HepG2 (cell line): ENCODE measurements at regions not wholly inside any gene's neighbourhood (a gene's known extent, or its start where the extent isn't known, plus 50 kb on each side); places are given as distances from the start of the nearest gene placed in this dataset.

Experiments
- ATAC-seq: fragments of 200-7000 bp; cut with Tn5 transposase; 3 replicates; pipeline ENCODE4 v1.9.1; 2020; ENCODE audit warnings: mild to moderate bottlenecking, moderate library complexity
- BruUV-seq: library from RNA; stranded (reverse); fragments of 400-500 nt; replicated peaks from 2 replicates; lab custom pipeline; 2021; lab: Mats Ljungman, UMichigan
- CTCF ChIA-PET: fragments of 300-600 bp; formaldehyde crosslinking; extraction: SDS; loops from one replicate; lab custom pipeline; 2021; ENCODE audit warnings: low total read pairs, inconsistent platforms, low intra/inter-chr PET ratio; lab: Yijun Ruan, JAX
- POLR2A ChIA-PET: fragments of 350-600 bp; sonication (Branson Sonifier 250); formaldehyde crosslinking; loops from one replicate; lab custom pipeline; 2020; ENCODE audit warnings: antibody characterized with exemption, inconsistent platforms; lab: Yijun Ruan, JAX
- DNase-seq: peaks from one replicate; pipeline ENCODE4 v3.0.0-alpha.2; 2015; ENCODE audit warnings: low spot score
- FAIRE-seq: peaks from 3 replicates; lab custom pipeline; 2011; peaks lifted over from hg19 to GRCh38; lab: Jason Lieb, UNC
- H2AFZ ChIP-seq: one replicate; pipeline ENCODE4 v1.6.1; 2011; ENCODE audit warnings: low read length, inconsistent platforms
- H3K27ac ChIP-seq: fragments of 300-600 bp; 3 replicates; pipeline ENCODE4 v1.8.0; 2011; ENCODE audit warnings: mixed run types, mild to moderate bottlenecking, mixed read lengths, low read length, inconsistent platforms; ENCODE audit not compliant: insufficient read depth; ENCODE audit errors: extremely low read length
- H3K27me3 ChIP-seq, 2 experiments: fragments of 200-600 bp in 1 of 2; 2 replicates in 1 of 2; 3 replicates in 1 of 2; pipeline versions ENCODE4 v1.6.0 to v1.8.0; 2011; ENCODE audit warnings: low read length in 2 of 2, mild to moderate bottlenecking in 2 of 2, moderate library complexity in 2 of 2, inconsistent platforms in 1 of 2; ENCODE audit not compliant: insufficient read depth in 2 of 2, control insufficient read depth in 1 of 2
- H3K36me3 ChIP-seq, 2 experiments: fragments of 200-600 bp in 1 of 2; replicated peaks in 1 of 2; 2 replicates in 1 of 2; 3 replicates in 1 of 2; pipeline versions ENCODE4 v1.5.1 to v1.8.0; 2011; ENCODE audit warnings: low read length in 2 of 2, inconsistent platforms in 1 of 2; ENCODE audit not compliant: insufficient read depth in 2 of 2, control insufficient read depth in 1 of 2
- H3K4me1 ChIP-seq: 2 replicates; pipeline ENCODE4 v1.5.1; 2012; ENCODE audit warnings: low read length, inconsistent platforms; ENCODE audit not compliant: insufficient read depth
- H3K4me2 ChIP-seq: 2 replicates; pipeline ENCODE4 v1.6.0; 2011; ENCODE audit warnings: low read depth, low read length, inconsistent platforms
- H3K4me3 ChIP-seq, 3 experiments: fragments of 200-600 bp in 1 of 3; sonication (generic), shearing (Covaris generic) in 1 of 3; replicated peaks in 1 of 3; 2 replicates each; pipeline ENCODE4 v1.5.1; 2011 to 2016; ENCODE audit warnings: low read length in 3 of 3, inconsistent platforms in 2 of 3, low read depth in 2 of 3, mild to moderate bottlenecking in 2 of 3, control low read depth in 1 of 3, mixed read lengths in 1 of 3; ENCODE audit not compliant: insufficient read depth in 1 of 3
- H3K79me2 ChIP-seq: one replicate; pipeline ENCODE4 v1.6.1; 2011; ENCODE audit warnings: low read length, inconsistent platforms; ENCODE audit not compliant: insufficient read depth
- H3K9ac ChIP-seq: 2 replicates; pipeline ENCODE4 v1.6.0; 2011; ENCODE audit warnings: mild to moderate bottlenecking, low read depth, low read length, inconsistent platforms; ENCODE audit not compliant: insufficient read depth
- H3K9me3 ChIP-seq: 2 replicates; pipeline ENCODE4 v1.5.1; 2012; ENCODE audit warnings: mild to moderate bottlenecking, low read length
- H4K20me1 ChIP-seq: 2 replicates; pipeline ENCODE4 v1.6.0; 2011; ENCODE audit warnings: inconsistent platforms, mild to moderate bottlenecking, low read length, moderate library complexity; ENCODE audit not compliant: insufficient read depth
- ATM ChIP-seq: fragments of 450-650 bp; IDR thresholded peaks from 2 replicates; pipeline ENCODE4 v1.7.1; 2017; ENCODE audit warnings: mild to moderate bottlenecking, borderline replicate concordance
- NBN ChIP-seq: fragments of 450-650 bp; conservative IDR thresholded peaks from 2 replicates; pipeline ENCODE4 v1.6.1; 2017
- NFYC ChIP-seq: IDR thresholded peaks from 2 replicates; pipeline ENCODE4 v1.6.1; 2016; ENCODE audit warnings: missing genetic modification reagents, missing compliant biosample characterization
- SMARCE1 ChIP-seq: fragments of 450-650 bp; IDR thresholded peaks from 2 replicates; pipeline ENCODE4 v1.6.1; 2017; ENCODE audit warnings: borderline replicate concordance
- ZNF782 ChIP-seq: sonication (generic); formaldehyde crosslinking; IDR thresholded peaks from 2 replicates; pipeline ENCODE4 v1.4.0; 2020; ENCODE audit warnings: missing genetic modification reagents, mild to moderate bottlenecking, borderline replicate concordance
- WGBS: methylation state at CpG from one replicate; pipeline ENCODE4 v1.1.6; 2017; ENCODE audit warnings: low lambda C conversion rate; 5-methylcytosine and 5-hydroxymethylcytosine counted together
- in situ Hi-C: cut with HindIII; loops from 2 replicates; pipeline ENCODE4 v1.10.0; 2017; ENCODE audit warnings: low pct_unique_long_range_greater_than_20kb; ENCODE audit not compliant: extremely low pct_ligation_motif_present
- intact Hi-C: fragments of 100-400 bp; cut with micrococcal nuclease; formaldehyde crosslinking; loops from one replicate; pipeline ENCODE4 v1.10.0; 2022; ENCODE audit not compliant: unreplicated experiment
- TF ChIP-seq, protein P1 (sequence below): sonication (generic); formaldehyde crosslinking; IDR thresholded peaks from 2 replicates; pipeline ENCODE4 v1.4.0; 2020; ENCODE audit warnings: missing genetic modification reagents, borderline replicate concordance
- TF ChIP-seq, protein P2 (sequence below), 2 experiments: IDR thresholded peaks; 2 replicates each; pipeline ENCODE4 v1.6.1; 2011 to 2012; ENCODE audit warnings: low read length in 2 of 2, borderline replicate concordance in 1 of 2, low read depth in 1 of 2, mild to moderate bottlenecking in 1 of 2, moderate library complexity in 1 of 2
- TF ChIP-seq, protein P3 (sequence below): sonication (generic); formaldehyde crosslinking; IDR thresholded peaks from 2 replicates; pipeline ENCODE4 v1.5.0; 2020; ENCODE audit warnings: mild to moderate bottlenecking, missing genetic modification reagents
- TF ChIP-seq, protein P4 (sequence below): sonication (generic); formaldehyde crosslinking; IDR thresholded peaks from 2 replicates; pipeline ENCODE4 v1.4.0; 2020; ENCODE audit warnings: missing genetic modification reagents
- TF ChIP-seq, protein P5 (sequence below): IDR thresholded peaks from 2 replicates; pipeline ENCODE4 v1.6.1; 2012; ENCODE audit warnings: low read length, improper control_type of control experiment

DNA sequence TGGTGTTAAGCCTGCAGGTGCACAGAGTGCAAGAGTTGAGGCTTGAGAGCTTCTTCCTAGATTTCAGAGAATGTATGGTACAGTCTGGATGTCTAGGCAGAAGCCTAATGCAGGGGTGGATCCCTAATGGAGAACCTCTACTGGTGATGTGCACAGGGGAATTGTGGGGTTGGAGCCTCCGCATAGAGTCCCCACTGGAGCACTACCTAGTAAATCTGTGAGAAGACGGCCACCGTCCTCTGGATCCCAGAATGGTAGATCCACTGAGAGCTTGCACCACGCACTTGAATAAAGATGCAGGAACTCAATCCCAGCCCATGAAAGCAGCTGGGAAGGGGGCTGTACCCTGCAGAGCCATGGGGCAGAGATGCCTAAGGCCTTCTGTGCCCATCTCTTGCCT, 699.4 kb upstream of the FAM174A start:
- Histone ChIP-seq H2AFZ (no peak overlapping the region), H3K9ac (no peak overlapping the region), H3K79me2 (no peaks in the 10 kb centered on the region), H3K4me3 (no peak overlapping the region), H3K9me3 (no peaks in the 10 kb centered on the region), H3K27me3 (no peaks in the 10 kb centered on the region), H4K20me1 (no peaks in the 10 kb centered on the region), H3K27ac (no peak overlapping the region), H3K4me2 (no peak overlapping the region), H3K4me1 (no peaks in the 10 kb centered on the region), H3K36me3 (no peaks in the 10 kb centered on the region)
- no TSS peak for BruUV-seq
- POLR2A ChIA-PET = no interaction called here
- ATAC-seq = no peak
- in situ Hi-C loops = no loop called here
- DNase-seq = no peak
- CTCF ChIA-PET = no interaction called here
- 14% methylated on average over 1 of the region's 4 CpGs for WGBS
- TF ChIP-seq, protein P1, sequence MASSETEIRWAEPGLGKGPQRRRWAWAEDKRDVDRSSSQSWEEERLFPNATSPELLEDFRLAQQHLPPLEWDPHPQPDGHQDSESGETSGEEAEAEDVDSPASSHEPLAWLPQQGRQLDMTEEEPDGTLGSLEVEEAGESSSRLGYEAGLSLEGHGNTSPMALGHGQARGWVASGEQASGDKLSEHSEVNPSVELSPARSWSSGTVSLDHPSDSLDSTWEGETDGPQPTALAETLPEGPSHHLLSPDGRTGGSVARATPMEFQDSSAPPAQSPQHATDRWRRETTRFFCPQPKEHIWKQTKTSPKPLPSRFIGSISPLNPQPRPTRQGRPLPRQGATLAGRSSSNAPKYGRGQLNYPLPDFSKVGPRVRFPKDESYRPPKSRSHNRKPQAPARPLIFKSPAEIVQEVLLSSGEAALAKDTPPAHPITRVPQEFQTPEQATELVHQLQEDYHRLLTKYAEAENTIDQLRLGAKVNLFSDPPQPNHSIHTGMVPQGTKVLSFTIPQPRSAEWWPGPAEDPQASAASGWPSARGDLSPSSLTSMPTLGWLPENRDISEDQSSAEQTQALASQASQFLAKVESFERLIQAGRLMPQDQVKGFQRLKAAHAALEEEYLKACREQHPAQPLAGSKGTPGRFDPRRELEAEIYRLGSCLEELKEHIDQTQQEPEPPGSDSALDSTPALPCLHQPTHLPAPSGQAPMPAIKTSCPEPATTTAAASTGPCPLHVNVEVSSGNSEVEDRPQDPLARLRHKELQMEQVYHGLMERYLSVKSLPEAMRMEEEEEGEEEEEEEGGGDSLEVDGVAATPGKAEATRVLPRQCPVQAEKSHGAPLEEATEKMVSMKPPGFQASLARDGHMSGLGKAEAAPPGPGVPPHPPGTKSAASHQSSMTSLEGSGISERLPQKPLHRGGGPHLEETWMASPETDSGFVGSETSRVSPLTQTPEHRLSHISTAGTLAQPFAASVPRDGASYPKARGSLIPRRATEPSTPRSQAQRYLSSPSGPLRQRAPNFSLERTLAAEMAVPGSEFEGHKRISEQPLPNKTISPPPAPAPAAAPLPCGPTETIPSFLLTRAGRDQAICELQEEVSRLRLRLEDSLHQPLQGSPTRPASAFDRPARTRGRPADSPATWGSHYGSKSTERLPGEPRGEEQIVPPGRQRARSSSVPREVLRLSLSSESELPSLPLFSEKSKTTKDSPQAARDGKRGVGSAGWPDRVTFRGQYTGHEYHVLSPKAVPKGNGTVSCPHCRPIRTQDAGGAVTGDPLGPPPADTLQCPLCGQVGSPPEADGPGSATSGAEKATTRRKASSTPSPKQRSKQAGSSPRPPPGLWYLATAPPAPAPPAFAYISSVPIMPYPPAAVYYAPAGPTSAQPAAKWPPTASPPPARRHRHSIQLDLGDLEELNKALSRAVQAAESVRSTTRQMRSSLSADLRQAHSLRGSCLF (CRISPR knock-in tag) = no peak
- TF ChIP-seq, protein P2, sequence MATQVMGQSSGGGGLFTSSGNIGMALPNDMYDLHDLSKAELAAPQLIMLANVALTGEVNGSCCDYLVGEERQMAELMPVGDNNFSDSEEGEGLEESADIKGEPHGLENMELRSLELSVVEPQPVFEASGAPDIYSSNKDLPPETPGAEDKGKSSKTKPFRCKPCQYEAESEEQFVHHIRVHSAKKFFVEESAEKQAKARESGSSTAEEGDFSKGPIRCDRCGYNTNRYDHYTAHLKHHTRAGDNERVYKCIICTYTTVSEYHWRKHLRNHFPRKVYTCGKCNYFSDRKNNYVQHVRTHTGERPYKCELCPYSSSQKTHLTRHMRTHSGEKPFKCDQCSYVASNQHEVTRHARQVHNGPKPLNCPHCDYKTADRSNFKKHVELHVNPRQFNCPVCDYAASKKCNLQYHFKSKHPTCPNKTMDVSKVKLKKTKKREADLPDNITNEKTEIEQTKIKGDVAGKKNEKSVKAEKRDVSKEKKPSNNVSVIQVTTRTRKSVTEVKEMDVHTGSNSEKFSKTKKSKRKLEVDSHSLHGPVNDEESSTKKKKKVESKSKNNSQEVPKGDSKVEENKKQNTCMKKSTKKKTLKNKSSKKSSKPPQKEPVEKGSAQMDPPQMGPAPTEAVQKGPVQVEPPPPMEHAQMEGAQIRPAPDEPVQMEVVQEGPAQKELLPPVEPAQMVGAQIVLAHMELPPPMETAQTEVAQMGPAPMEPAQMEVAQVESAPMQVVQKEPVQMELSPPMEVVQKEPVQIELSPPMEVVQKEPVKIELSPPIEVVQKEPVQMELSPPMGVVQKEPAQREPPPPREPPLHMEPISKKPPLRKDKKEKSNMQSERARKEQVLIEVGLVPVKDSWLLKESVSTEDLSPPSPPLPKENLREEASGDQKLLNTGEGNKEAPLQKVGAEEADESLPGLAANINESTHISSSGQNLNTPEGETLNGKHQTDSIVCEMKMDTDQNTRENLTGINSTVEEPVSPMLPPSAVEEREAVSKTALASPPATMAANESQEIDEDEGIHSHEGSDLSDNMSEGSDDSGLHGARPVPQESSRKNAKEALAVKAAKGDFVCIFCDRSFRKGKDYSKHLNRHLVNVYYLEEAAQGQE (IDR thresholded peaks at IDR 0.05; ENCODE audit: borderline replicate concordance in 1 of 2, low read depth in 1 of 2, low read length in 2 of 2) = no peak
- no peak for TF ChIP-seq SMARCE1
- TF ChIP-seq, protein P3, sequence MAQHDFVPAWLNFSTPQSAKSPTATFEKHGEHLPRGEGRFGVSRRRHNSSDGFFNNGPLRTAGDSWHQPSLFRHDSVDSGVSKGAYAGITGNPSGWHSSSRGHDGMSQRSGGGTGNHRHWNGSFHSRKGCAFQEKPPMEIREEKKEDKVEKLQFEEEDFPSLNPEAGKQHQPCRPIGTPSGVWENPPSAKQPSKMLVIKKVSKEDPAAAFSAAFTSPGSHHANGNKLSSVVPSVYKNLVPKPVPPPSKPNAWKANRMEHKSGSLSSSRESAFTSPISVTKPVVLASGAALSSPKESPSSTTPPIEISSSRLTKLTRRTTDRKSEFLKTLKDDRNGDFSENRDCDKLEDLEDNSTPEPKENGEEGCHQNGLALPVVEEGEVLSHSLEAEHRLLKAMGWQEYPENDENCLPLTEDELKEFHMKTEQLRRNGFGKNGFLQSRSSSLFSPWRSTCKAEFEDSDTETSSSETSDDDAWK (CRISPR knock-in tag) = no peak
- no peak for TF ChIP-seq ATM
- TF ChIP-seq ZNF782 = no peak
- TF ChIP-seq NFYC (CRISPR knock-in tag) = no peak
- TF ChIP-seq, protein P4, sequence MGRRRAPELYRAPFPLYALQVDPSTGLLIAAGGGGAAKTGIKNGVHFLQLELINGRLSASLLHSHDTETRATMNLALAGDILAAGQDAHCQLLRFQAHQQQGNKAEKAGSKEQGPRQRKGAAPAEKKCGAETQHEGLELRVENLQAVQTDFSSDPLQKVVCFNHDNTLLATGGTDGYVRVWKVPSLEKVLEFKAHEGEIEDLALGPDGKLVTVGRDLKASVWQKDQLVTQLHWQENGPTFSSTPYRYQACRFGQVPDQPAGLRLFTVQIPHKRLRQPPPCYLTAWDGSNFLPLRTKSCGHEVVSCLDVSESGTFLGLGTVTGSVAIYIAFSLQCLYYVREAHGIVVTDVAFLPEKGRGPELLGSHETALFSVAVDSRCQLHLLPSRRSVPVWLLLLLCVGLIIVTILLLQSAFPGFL (CRISPR knock-in tag) = no peak
- TF ChIP-seq, protein P5, sequence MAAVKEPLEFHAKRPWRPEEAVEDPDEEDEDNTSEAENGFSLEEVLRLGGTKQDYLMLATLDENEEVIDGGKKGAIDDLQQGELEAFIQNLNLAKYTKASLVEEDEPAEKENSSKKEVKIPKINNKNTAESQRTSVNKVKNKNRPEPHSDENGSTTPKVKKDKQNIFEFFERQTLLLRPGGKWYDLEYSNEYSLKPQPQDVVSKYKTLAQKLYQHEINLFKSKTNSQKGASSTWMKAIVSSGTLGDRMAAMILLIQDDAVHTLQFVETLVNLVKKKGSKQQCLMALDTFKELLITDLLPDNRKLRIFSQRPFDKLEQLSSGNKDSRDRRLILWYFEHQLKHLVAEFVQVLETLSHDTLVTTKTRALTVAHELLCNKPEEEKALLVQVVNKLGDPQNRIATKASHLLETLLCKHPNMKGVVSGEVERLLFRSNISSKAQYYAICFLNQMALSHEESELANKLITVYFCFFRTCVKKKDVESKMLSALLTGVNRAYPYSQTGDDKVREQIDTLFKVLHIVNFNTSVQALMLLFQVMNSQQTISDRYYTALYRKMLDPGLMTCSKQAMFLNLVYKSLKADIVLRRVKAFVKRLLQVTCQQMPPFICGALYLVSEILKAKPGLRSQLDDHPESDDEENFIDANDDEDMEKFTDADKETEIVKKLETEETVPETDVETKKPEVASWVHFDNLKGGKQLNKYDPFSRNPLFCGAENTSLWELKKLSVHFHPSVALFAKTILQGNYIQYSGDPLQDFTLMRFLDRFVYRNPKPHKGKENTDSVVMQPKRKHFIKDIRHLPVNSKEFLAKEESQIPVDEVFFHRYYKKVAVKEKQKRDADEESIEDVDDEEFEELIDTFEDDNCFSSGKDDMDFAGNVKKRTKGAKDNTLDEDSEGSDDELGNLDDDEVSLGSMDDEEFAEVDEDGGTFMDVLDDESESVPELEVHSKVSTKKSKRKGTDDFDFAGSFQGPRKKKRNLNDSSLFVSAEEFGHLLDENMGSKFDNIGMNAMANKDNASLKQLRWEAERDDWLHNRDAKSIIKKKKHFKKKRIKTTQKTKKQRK = no peak
- no peak for TF ChIP-seq NBN
- intact Hi-C loops = no loop called here
- FAIRE-seq = no peak
